HEK293 (cell line): ENCODE measurements at regions not wholly inside any gene's neighbourhood (a gene's known extent, or its start where the extent isn't known, plus 50 kb on each side); places are given as distances from the start of the nearest gene placed in this dataset.

Experiments
- KLF9 ChIP-seq: fragments of 450-650 bp; formaldehyde crosslinking; IDR thresholded peaks from 2 replicates; pipeline ENCODE4 v1.5.1; 2016; ENCODE audit warnings: missing biosample characterization, missing genetic modification characterization, low read depth
- MYNN ChIP-seq: fragments of 450-650 bp; formaldehyde crosslinking; IDR thresholded peaks from 2 replicates; pipeline ENCODE4 v1.5.1; 2016; ENCODE audit warnings: missing biosample characterization, missing genetic modification characterization, borderline replicate concordance
- TCF7L2 ChIP-seq: IDR thresholded peaks from 2 replicates; pipeline ENCODE4 v1.6.1; 2011; ENCODE audit warnings: low read depth, mild to moderate bottlenecking, inconsistent platforms, low read length, moderate library complexity, borderline replicate concordance
- ZNF138 ChIP-seq: fragments of 450-650 bp; formaldehyde crosslinking; IDR thresholded peaks from 2 replicates; pipeline ENCODE4 v1.5.1; 2016; ENCODE audit warnings: missing biosample characterization, missing genetic modification characterization, borderline replicate concordance
- ZNF146 ChIP-seq: fragments of 450-650 bp; formaldehyde crosslinking; IDR thresholded peaks from 2 replicates; pipeline ENCODE4 v1.5.1; 2016; ENCODE audit warnings: missing biosample characterization, missing genetic modification characterization
- ZNF423 ChIP-seq: fragments of 450-650 bp; formaldehyde crosslinking; IDR thresholded peaks from 2 replicates; pipeline ENCODE4 v1.5.1; 2016; ENCODE audit warnings: missing biosample characterization, missing genetic modification characterization
- ZNF549 ChIP-seq: fragments of 450-650 bp; IDR thresholded peaks from 2 replicates; pipeline ENCODE4 v1.5.1; 2018; ENCODE audit warnings: missing biosample characterization, missing genetic modification characterization, mild to moderate bottlenecking, inconsistent platforms, moderate library complexity
- ZSCAN16 ChIP-seq: fragments of 450-650 bp; formaldehyde crosslinking; IDR thresholded peaks from 2 replicates; pipeline ENCODE4 v1.5.1; 2016; ENCODE audit warnings: missing biosample characterization, missing genetic modification characterization
- TF ChIP-seq, protein P1 (sequence below): fragments of 450-650 bp; formaldehyde crosslinking; IDR thresholded peaks from 2 replicates; pipeline ENCODE4 v1.5.1; 2016; ENCODE audit warnings: missing biosample characterization, missing genetic modification characterization
- TF ChIP-seq, protein P2 (sequence below): fragments of 450-650 bp; formaldehyde crosslinking; IDR thresholded peaks from 2 replicates; pipeline ENCODE4 v1.5.1; 2016; ENCODE audit warnings: missing biosample characterization, missing genetic modification characterization
- TF ChIP-seq, protein P3 (sequence below): fragments of 450-650 bp; formaldehyde crosslinking; IDR thresholded peaks from 2 replicates; pipeline ENCODE4 v1.5.1; 2016; ENCODE audit warnings: missing biosample characterization, missing genetic modification characterization
- TF ChIP-seq, protein P4 (sequence below): fragments of 450-650 bp; formaldehyde crosslinking; IDR thresholded peaks from 2 replicates; pipeline ENCODE4 v1.5.1; 2016; ENCODE audit warnings: missing biosample characterization, missing genetic modification characterization

DNA sequence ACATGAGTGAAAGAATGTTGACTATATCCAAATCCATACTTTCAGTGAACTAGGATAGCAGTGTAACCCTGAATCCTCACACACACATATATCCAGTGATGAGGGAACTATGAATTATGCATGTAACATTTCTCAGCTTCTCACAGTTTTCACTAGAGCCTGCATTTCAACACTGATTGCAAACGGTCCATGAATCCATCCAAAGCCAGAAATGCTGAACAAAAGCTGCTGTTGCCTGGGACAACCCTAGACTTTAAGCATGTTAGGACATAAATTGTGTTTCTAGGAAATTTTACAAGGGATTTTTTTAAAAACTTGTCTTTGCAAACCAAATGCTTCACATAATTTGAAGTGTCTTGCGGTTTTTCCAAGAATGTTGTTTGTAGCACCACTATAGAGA is 2010.0 kb upstream of the WWC1 start:
- TF ChIP-seq TCF7L2 (no peak), ZSCAN16 (tag by site-specific recombination) (no peak), MYNN (no peak), ZNF423 (tag by site-specific recombination) (no peak), ZNF146 (tag by site-specific recombination) (no peak), KLF9 (no peak), ZNF138 (no peak), ZNF549 (tag by site-specific recombination) (no peak)
- TF ChIP-seq, protein P1, sequence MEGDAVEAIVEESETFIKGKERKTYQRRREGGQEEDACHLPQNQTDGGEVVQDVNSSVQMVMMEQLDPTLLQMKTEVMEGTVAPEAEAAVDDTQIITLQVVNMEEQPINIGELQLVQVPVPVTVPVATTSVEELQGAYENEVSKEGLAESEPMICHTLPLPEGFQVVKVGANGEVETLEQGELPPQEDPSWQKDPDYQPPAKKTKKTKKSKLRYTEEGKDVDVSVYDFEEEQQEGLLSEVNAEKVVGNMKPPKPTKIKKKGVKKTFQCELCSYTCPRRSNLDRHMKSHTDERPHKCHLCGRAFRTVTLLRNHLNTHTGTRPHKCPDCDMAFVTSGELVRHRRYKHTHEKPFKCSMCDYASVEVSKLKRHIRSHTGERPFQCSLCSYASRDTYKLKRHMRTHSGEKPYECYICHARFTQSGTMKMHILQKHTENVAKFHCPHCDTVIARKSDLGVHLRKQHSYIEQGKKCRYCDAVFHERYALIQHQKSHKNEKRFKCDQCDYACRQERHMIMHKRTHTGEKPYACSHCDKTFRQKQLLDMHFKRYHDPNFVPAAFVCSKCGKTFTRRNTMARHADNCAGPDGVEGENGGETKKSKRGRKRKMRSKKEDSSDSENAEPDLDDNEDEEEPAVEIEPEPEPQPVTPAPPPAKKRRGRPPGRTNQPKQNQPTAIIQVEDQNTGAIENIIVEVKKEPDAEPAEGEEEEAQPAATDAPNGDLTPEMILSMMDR (tag by site-specific recombination), result no peak
- TF ChIP-seq, protein P2, sequence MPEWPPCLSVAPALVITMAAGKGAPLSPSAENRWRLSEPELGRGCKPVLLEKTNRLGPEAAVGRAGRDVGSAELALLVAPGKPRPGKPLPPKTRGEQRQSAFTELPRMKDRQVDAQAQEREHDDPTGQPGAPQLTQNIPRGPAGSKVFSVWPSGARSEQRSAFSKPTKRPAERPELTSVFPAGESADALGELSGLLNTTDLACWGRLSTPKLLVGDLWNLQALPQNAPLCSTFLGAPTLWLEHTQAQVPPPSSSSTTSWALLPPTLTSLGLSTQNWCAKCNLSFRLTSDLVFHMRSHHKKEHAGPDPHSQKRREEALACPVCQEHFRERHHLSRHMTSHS (tag by site-specific recombination), result no peak
- TF ChIP-seq, protein P3, sequence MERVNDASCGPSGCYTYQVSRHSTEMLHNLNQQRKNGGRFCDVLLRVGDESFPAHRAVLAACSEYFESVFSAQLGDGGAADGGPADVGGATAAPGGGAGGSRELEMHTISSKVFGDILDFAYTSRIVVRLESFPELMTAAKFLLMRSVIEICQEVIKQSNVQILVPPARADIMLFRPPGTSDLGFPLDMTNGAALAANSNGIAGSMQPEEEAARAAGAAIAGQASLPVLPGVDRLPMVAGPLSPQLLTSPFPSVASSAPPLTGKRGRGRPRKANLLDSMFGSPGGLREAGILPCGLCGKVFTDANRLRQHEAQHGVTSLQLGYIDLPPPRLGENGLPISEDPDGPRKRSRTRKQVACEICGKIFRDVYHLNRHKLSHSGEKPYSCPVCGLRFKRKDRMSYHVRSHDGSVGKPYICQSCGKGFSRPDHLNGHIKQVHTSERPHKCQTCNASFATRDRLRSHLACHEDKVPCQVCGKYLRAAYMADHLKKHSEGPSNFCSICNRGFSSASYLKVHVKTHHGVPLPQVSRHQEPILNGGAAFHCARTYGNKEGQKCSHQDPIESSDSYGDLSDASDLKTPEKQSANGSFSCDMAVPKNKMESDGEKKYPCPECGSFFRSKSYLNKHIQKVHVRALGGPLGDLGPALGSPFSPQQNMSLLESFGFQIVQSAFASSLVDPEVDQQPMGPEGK (tag by site-specific recombination), result no peak
- TF ChIP-seq, protein P4, sequence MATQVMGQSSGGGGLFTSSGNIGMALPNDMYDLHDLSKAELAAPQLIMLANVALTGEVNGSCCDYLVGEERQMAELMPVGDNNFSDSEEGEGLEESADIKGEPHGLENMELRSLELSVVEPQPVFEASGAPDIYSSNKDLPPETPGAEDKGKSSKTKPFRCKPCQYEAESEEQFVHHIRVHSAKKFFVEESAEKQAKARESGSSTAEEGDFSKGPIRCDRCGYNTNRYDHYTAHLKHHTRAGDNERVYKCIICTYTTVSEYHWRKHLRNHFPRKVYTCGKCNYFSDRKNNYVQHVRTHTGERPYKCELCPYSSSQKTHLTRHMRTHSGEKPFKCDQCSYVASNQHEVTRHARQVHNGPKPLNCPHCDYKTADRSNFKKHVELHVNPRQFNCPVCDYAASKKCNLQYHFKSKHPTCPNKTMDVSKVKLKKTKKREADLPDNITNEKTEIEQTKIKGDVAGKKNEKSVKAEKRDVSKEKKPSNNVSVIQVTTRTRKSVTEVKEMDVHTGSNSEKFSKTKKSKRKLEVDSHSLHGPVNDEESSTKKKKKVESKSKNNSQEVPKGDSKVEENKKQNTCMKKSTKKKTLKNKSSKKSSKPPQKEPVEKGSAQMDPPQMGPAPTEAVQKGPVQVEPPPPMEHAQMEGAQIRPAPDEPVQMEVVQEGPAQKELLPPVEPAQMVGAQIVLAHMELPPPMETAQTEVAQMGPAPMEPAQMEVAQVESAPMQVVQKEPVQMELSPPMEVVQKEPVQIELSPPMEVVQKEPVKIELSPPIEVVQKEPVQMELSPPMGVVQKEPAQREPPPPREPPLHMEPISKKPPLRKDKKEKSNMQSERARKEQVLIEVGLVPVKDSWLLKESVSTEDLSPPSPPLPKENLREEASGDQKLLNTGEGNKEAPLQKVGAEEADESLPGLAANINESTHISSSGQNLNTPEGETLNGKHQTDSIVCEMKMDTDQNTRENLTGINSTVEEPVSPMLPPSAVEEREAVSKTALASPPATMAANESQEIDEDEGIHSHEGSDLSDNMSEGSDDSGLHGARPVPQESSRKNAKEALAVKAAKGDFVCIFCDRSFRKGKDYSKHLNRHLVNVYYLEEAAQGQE (tag by site-specific recombination), result no peak
